ENCODE measurements at regions not wholly inside any gene's neighbourhood (a gene's known extent, or its start where the extent isn't known, plus 50 kb on each side); places are given as distances from the start of the nearest gene placed in this dataset.

- TF ChIP-seq ELF4 (IDR thresholded peaks at IDR 0.05) = no peak
- TF ChIP-seq BHLHE40 (IDR thresholded peaks at IDR 0.05; ENCODE audit: borderline replicate concordance) = no peak
- no peak for TF ChIP-seq NFRKB (IDR thresholded peaks at IDR 0.05)
- TF ChIP-seq FOXK2 (IDR thresholded peaks at IDR 0.05) = no peak
- no peak for TF ChIP-seq SUZ12 (IDR thresholded peaks at IDR 0.05)
- TF ChIP-seq FOXM1 (IDR thresholded peaks at IDR 0.05; ENCODE audit: borderline replicate concordance) = no peak
Measured at GRCh38 chr11:113634940-113635575, 71.0 kb downstream of the TMPRSS5 start.

Measured in HEK293T (cell line).